ENCODE measurements at regions not wholly inside any gene's neighbourhood (a gene's known extent, or its start where the extent isn't known, plus 50 kb on each side); places are given as distances from the start of the nearest gene placed in this dataset.

DNA sequence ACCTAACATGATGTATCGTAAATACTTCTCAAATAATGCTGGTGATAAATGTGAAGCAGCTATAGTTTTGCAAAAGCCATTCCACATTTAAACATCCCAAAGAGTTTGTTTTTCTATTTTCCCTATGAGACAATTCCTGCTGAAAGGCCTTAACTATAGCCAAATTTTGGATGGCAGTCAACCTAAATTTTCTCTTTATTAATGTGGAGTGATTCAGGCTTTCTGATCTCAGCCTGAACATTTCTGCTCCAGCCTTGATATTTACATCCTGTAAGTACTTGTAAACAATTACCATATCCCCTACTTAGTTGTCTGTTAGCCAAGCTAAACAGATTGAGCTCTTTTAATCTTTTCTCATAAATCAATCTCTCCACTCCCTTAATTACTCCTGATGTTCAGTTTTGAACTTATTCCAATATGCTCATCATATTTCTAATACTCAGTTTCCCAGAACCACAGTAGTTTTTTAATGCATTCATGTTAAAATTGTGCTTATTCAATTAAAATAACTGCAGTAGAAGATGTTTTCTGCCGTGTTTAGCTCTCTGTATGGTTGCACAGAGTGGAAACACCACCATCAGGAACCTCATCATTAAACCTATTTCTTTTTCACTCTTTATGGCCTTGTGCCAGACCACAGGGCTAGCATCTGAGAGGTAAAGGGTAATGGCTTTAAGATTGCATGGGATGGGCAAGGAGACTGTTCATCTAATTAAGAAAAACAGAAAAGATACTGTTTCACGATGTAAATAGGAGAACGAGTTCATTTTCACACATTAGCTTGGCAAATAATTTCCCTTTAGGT, 1235.2 kb upstream of the SLC10A2 start:
- DNase-seq: no peak
- H3F3A ChIP-seq (ENCODE audit: insufficient read depth): no peaks in the 10 kb centered on the region
- H3K4me1 ChIP-seq (ENCODE audit: insufficient read depth): no peaks in the 10 kb centered on the region
- no peak overlapping the region for H3K27ac ChIP-seq
- no peak overlapping the region for H3K4me2 ChIP-seq (ENCODE audit: unreplicated experiment)
- in situ Hi-C loops (cut with MboI): no loop called here
- no peak overlapping the region for H3K9ac ChIP-seq
- no peaks in the 10 kb centered on the region for H3K9me2 ChIP-seq (ENCODE audit: insufficient read depth)
- TF ChIP-seq EZH2 (IDR thresholded peaks at IDR 0.05; ENCODE audit: insufficient read depth, poor library complexity, severe bottlenecking): no peak
- no peak for TF ChIP-seq EZH2phosphoT487 (IDR thresholded peaks at IDR 0.05; ENCODE audit: insufficient read depth, low read depth)
- H3K79me2 ChIP-seq (ENCODE audit: insufficient read depth): no peaks in the 10 kb centered on the region
- H4K20me1 ChIP-seq (ENCODE audit: insufficient read depth): no peaks in the 10 kb centered on the region
- no peak overlapping the region for H3K4me3 ChIP-seq
- H3K27me3 ChIP-seq (replicated peaks; ENCODE audit: insufficient read depth): no peaks in the 10 kb centered on the region
- no peaks in the 10 kb centered on the region for H3K36me3 ChIP-seq (ENCODE audit: low read depth)
- H3K9me3 ChIP-seq (ENCODE audit: low read depth): no peaks in the 10 kb centered on the region
- 25 to 40% methylated on average over 4 of the region's 4 CpGs for WGBS, 2 experiments (ENCODE audit: low coverage in 1 of 2, low lambda C conversion rate in 2 of 2, missing lambda C conversion rate in 2 of 2)
- H2AFZ ChIP-seq: no peak overlapping the region

GRCh38 chr13:104297075-104297474, 1230.9 kb upstream of the SLC10A2 start:
- Histone ChIP-seq H3F3A (ENCODE audit: insufficient read depth) (no peaks in the 10 kb centered on the region), H3K9me3 (ENCODE audit: low read depth) (no peaks in the 10 kb centered on the region), H3K9me2 (ENCODE audit: insufficient read depth) (no peaks in the 10 kb centered on the region), H3K4me3 (no peak overlapping the region), H3K4me1 (ENCODE audit: insufficient read depth) (no peaks in the 10 kb centered on the region), H3K4me2 (ENCODE audit: unreplicated experiment) (no peak overlapping the region), H3K9ac (no peak overlapping the region), H3K27ac (no peak overlapping the region), H3K27me3 (replicated peaks; ENCODE audit: insufficient read depth) (no peaks in the 10 kb centered on the region), H4K20me1 (ENCODE audit: insufficient read depth) (no peaks in the 10 kb centered on the region), H3K36me3 (ENCODE audit: low read depth) (no peaks in the 10 kb centered on the region), H3K79me2 (ENCODE audit: insufficient read depth) (no peaks in the 10 kb centered on the region), H2AFZ (no peak overlapping the region)
- in situ Hi-C loops (cut with MboI): no loop called here
- DNase-seq: no peak
- 6 to 21% methylated on average over 2 of the region's 2 CpGs for WGBS, 2 experiments (ENCODE audit: low coverage in 1 of 2, low lambda C conversion rate in 2 of 2, missing lambda C conversion rate in 2 of 2)
- TF ChIP-seq EZH2phosphoT487 (IDR thresholded peaks at IDR 0.05; ENCODE audit: insufficient read depth, low read depth) (no peak), EZH2 (IDR thresholded peaks at IDR 0.05; ENCODE audit: insufficient read depth, poor library complexity, severe bottlenecking) (no peak)

DNA sequence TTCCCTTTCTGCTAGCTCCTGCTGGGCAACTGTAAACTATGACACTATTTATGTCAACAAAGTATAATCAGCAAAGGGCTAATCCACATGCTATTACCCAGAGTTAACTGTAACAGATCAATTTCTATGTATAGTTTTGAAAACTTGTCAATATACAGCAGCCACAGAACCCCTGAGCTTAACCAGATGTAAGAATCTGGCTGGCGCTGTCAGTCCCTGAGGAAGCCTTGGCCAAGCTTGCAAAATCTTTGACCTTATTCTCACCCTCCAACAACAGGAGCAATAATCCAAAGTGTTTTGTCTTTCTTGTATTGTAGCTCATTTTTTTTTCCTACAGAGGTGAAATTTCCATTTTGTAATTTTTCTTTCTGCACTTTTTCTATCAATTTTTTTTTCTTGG, 1230.1 kb upstream of the SLC10A2 start:
- H3K9me3 ChIP-seq (ENCODE audit: low read depth): no peaks in the 10 kb centered on the region
- H3K79me2 ChIP-seq (ENCODE audit: insufficient read depth): no peaks in the 10 kb centered on the region
- H3K27ac ChIP-seq: no peak overlapping the region
- no peak for DNase-seq
- in situ Hi-C loops (cut with MboI): no loop called here
- H3K4me2 ChIP-seq (ENCODE audit: unreplicated experiment): no peak overlapping the region
- H4K20me1 ChIP-seq (ENCODE audit: insufficient read depth): no peaks in the 10 kb centered on the region
- H2AFZ ChIP-seq: no peak overlapping the region
- no peak for TF ChIP-seq EZH2 (IDR thresholded peaks at IDR 0.05; ENCODE audit: insufficient read depth, poor library complexity, severe bottlenecking)
- no peak for TF ChIP-seq EZH2phosphoT487 (IDR thresholded peaks at IDR 0.05; ENCODE audit: insufficient read depth, low read depth)
- H3K27me3 ChIP-seq (replicated peaks; ENCODE audit: insufficient read depth): no peaks in the 10 kb centered on the region
- no peak overlapping the region for H3K9ac ChIP-seq
- no peaks in the 10 kb centered on the region for H3K4me1 ChIP-seq (ENCODE audit: insufficient read depth)
- no peak overlapping the region for H3K4me3 ChIP-seq
- H3K9me2 ChIP-seq (ENCODE audit: insufficient read depth): no peaks in the 10 kb centered on the region
- no peaks in the 10 kb centered on the region for H3F3A ChIP-seq (ENCODE audit: insufficient read depth)
- no peaks in the 10 kb centered on the region for H3K36me3 ChIP-seq (ENCODE audit: low read depth)
- WGBS, 2 experiments (ENCODE audit: low coverage in 1 of 2, low lambda C conversion rate in 2 of 2, missing lambda C conversion rate in 2 of 2): 5 to 23% methylated on average over 1 of the region's 1 CpG

DNA sequence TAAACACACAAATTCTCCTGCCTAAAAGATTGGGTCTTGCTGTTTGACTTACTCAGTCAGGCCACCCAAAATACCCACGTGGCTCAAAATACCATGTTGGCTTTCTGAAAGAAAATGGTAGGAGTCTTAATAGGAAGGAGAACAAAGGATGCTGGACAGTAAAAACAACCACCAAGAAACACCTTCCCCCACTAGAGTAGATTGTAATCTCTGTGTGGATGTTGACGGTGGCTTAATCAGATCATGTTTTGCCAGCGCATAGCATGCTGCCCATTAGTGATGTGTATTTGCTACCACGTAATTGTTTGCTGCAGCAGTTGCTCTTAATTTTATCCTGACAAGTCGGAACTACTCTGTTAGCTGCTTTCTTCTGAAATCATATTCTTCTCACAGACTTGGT, 1229.3 kb upstream of the SLC10A2 start:
- Histone ChIP-seq H2AFZ (no peak overlapping the region), H3F3A (ENCODE audit: insufficient read depth) (no peaks in the 10 kb centered on the region), H3K4me1 (ENCODE audit: insufficient read depth) (no peaks in the 10 kb centered on the region), H3K27me3 (replicated peaks; ENCODE audit: insufficient read depth) (no peaks in the 10 kb centered on the region), H3K9me3 (ENCODE audit: low read depth) (no peaks in the 10 kb centered on the region), H3K79me2 (ENCODE audit: insufficient read depth) (no peaks in the 10 kb centered on the region), H4K20me1 (ENCODE audit: insufficient read depth) (no peaks in the 10 kb centered on the region), H3K9ac (no peak overlapping the region), H3K27ac (no peak overlapping the region), H3K9me2 (ENCODE audit: insufficient read depth) (no peaks in the 10 kb centered on the region), H3K4me2 (ENCODE audit: unreplicated experiment) (no peak overlapping the region), H3K4me3 (no peak overlapping the region), H3K36me3 (ENCODE audit: low read depth) (no peaks in the 10 kb centered on the region)
- TF ChIP-seq EZH2phosphoT487 (IDR thresholded peaks at IDR 0.05; ENCODE audit: insufficient read depth, low read depth) (no peak), EZH2 (IDR thresholded peaks at IDR 0.05; ENCODE audit: insufficient read depth, poor library complexity, severe bottlenecking) (no peak)
- WGBS, 2 experiments (ENCODE audit: low coverage in 1 of 2, low lambda C conversion rate in 2 of 2, missing lambda C conversion rate in 2 of 2): 17 to 24% methylated on average over 5 of the region's 5 CpGs
- no peak for DNase-seq
- in situ Hi-C loops (cut with MboI): no loop called here
